ENCODE measurements at regions not wholly inside any gene's neighbourhood (a gene's known extent, or its start where the extent isn't known, plus 50 kb on each side); places are given as distances from the start of the nearest gene placed in this dataset.

DNA sequence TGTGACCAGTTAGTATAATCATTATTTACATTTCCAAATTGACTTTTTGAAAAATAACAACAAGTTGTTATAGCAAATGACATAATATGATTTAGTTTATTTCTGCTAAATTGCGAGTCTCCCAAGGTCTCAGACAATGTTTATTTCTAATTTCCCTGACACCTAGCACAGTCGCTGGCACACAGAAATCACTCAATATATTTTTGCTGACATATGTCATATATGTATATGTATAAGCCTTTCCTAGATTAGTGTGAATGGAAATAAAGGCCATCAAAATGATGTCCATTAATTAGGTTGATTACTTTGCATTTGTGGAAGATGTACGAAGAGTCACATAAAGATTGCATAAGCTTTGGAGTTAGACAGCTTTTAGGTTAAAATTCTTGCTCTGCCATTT is 136.7 kb upstream of the CDH2 start:
- no peaks in the 10 kb centered on the region for H3K4me1 ChIP-seq
- H3K27me3 ChIP-seq: no peaks in the 10 kb centered on the region
- no peak for DNase-seq (ENCODE audit: low spot score in 2 of 2)
- 87% methylated on average over 3 of the region's 3 CpGs for WGBS
- H3K36me3 ChIP-seq: no peaks in the 10 kb centered on the region
- H3K4me3 ChIP-seq: no peak overlapping the region
- H3K9me3 ChIP-seq: no peaks in the 10 kb centered on the region
- H3K27ac ChIP-seq: no peak overlapping the region
- TF ChIP-seq POLR2A (IDR thresholded peaks at IDR 0.05): no peak
- no peak for TF ChIP-seq POLR2AphosphoS5 (IDR thresholded peaks at IDR 0.05)
- TF ChIP-seq, protein P1, sequence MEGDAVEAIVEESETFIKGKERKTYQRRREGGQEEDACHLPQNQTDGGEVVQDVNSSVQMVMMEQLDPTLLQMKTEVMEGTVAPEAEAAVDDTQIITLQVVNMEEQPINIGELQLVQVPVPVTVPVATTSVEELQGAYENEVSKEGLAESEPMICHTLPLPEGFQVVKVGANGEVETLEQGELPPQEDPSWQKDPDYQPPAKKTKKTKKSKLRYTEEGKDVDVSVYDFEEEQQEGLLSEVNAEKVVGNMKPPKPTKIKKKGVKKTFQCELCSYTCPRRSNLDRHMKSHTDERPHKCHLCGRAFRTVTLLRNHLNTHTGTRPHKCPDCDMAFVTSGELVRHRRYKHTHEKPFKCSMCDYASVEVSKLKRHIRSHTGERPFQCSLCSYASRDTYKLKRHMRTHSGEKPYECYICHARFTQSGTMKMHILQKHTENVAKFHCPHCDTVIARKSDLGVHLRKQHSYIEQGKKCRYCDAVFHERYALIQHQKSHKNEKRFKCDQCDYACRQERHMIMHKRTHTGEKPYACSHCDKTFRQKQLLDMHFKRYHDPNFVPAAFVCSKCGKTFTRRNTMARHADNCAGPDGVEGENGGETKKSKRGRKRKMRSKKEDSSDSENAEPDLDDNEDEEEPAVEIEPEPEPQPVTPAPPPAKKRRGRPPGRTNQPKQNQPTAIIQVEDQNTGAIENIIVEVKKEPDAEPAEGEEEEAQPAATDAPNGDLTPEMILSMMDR (IDR thresholded peaks at IDR 0.05): no peak
- TF ChIP-seq EP300 (IDR thresholded peaks at IDR 0.05): no peak

DNA sequence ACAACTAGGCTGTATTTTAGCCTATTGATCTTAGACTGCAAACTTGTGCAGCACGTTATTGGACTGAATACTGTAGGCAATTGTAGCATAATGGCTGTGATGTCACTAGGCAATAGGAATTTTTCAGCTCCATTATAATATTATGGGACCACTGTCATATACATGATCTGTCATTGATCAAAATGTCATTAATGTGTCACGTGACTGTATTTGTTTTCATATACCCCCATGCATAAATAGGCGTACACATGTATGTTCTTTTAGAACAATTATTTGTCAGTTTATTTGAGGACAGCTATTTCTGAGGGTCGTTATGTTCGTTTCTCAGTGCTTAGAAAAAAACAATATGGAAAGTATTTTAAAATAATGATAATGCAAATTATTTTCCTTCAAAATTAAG is 111.9 kb upstream of the CDH2 start:
- no peak overlapping the region for H3K27ac ChIP-seq
- no peaks in the 10 kb centered on the region for H3K27me3 ChIP-seq
- H3K4me3 ChIP-seq: no peak overlapping the region
- WGBS: 84% methylated on average over 5 of the region's 5 CpGs
- H3K9me3 ChIP-seq: no peaks in the 10 kb centered on the region
- H3K4me1 ChIP-seq: no peaks in the 10 kb centered on the region
- DNase-seq (ENCODE audit: low spot score in 2 of 2): no peak
- TF ChIP-seq, protein P1 (IDR thresholded peaks at IDR 0.05): no peak
- TF ChIP-seq EP300 (IDR thresholded peaks at IDR 0.05) (no peak), POLR2A (IDR thresholded peaks at IDR 0.05) (no peak), POLR2AphosphoS5 (IDR thresholded peaks at IDR 0.05) (no peak)
- H3K36me3 ChIP-seq: no peaks in the 10 kb centered on the region

DNA sequence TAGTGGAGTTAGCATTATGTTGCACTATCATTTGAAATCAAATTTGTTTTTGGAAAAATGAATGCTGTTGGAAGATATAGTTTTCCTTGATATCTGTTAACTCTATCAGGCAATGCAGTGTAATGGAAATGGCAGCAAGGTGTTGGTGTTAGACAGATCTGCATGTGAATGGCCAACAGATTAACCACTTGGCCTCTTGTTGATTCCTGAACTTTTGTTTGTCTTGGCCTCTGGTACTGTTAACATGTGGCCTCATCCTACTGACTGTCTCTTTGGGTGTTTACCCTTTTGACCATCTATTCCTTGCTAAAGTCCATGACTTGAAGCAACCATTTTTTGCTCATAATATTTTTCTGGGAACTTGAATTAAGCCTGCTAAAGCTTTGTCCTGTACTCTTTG is 110.2 kb upstream of the CDH2 start:
- H3K27me3 ChIP-seq: no peaks in the 10 kb centered on the region
- TF ChIP-seq, protein P1 (IDR thresholded peaks at IDR 0.05): no peak
- TF ChIP-seq POLR2AphosphoS5 (IDR thresholded peaks at IDR 0.05) (no peak), EP300 (IDR thresholded peaks at IDR 0.05) (no peak), POLR2A (IDR thresholded peaks at IDR 0.05) (no peak)
- no peaks in the 10 kb centered on the region for H3K4me1 ChIP-seq
- H3K9me3 ChIP-seq: peaks cover under 1% of the 10 kb centered on the region
- no peak overlapping the region for H3K4me3 ChIP-seq
- no peak for DNase-seq (ENCODE audit: low spot score in 2 of 2)
- H3K27ac ChIP-seq: no peak overlapping the region
- H3K36me3 ChIP-seq: no peaks in the 10 kb centered on the region

DNA sequence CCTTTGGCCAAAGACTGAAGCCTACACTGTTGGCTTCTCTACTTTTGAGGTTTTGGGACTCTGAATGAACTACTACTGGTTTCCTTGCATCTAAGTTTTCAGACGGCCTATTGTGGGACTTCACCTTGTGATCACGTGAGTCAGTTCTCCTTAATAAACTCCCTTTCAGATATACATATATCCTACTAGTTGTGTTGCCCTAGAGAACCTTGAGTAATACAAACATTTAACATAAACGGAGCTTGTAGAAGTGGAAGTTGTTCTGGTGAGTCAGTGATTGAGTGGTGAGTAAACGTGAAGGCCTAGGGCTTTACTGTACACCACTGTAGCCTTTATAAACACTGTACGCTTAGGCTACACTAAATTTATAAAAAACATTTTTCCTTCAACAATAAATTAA is 107.2 kb upstream of the CDH2 start:
- TF ChIP-seq POLR2A (IDR thresholded peaks at IDR 0.05) (no peak), EP300 (IDR thresholded peaks at IDR 0.05) (no peak), POLR2AphosphoS5 (IDR thresholded peaks at IDR 0.05) (no peak)
- TF ChIP-seq, protein P1 (IDR thresholded peaks at IDR 0.05): no peak
- 74% methylated on average over 5 of the region's 5 CpGs for WGBS

DNA sequence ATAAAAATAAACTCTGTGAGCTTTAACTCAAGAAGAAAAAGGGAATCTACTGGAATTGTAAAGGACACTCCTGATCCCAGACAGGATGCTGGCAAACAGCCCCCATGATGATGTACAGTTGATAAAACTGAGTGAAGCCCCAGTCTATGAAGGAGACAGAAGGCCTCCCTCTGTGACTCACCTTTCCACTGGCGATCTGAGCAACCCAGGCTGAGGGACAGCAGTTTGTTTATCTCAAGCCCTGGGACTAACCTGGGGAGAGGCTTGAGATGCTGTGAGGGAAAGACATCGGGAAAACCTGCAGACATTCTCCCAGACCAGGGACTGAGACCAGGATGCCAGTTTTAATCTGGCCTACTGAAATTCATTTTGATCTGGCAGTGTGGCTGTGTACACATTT is 104.5 kb upstream of the CDH2 start:
- no peak overlapping the region for H3K4me3 ChIP-seq
- TF ChIP-seq EP300 (IDR thresholded peaks at IDR 0.05) (no peak), POLR2AphosphoS5 (IDR thresholded peaks at IDR 0.05) (no peak), POLR2A (IDR thresholded peaks at IDR 0.05) (no peak)
- TF ChIP-seq, protein P1 (IDR thresholded peaks at IDR 0.05): no peak
- no peak for DNase-seq (ENCODE audit: low spot score in 2 of 2)
- H3K27me3 ChIP-seq: no peaks in the 10 kb centered on the region
- 70% methylated on average over 2 of the region's 2 CpGs for WGBS
- peaks cover 5% of the 10 kb centered on the region for H3K9me3 ChIP-seq
- no peaks in the 10 kb centered on the region for H3K4me1 ChIP-seq
- H3K36me3 ChIP-seq: no peaks in the 10 kb centered on the region
- no peak overlapping the region for H3K27ac ChIP-seq

More for the DNA sequence above, 107.2 kb upstream of the CDH2 start:
- Histone ChIP-seq H3K27ac (no peak overlapping the region), H3K4me1 (no peaks in the 10 kb centered on the region), H3K4me3 (no peak overlapping the region), H3K36me3 (no peaks in the 10 kb centered on the region), H3K27me3 (no peaks in the 10 kb centered on the region), H3K9me3 (peaks cover 5% of the 10 kb centered on the region)
- no peak for DNase-seq (ENCODE audit: low spot score in 2 of 2)
